ENCODE measurements at regions not wholly inside any gene's neighbourhood (a gene's known extent, or its start where the extent isn't known, plus 50 kb on each side); places are given as distances from the start of the nearest gene placed in this dataset.

DNA sequence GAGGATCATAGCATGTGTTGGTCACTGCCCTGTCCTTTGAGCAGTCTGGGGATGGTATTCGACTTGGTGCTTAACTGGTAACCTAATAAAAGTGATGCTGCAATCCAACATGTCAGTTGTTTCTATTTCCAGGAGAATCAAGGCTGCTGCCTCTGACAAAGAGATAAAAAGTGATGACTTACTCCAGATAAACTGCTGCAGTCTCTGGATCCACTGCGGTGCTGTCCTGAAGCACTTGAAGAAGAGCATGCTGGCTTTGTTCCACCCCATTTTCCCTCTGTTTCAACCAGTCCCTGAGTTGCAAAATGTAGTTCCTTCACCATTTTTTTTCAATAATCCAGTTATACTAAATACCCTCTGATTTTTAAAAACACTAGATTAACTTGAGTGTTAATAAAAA is 403.5 kb upstream of the ANKRD30A start (continued):
- TF ChIP-seq, protein P1, sequence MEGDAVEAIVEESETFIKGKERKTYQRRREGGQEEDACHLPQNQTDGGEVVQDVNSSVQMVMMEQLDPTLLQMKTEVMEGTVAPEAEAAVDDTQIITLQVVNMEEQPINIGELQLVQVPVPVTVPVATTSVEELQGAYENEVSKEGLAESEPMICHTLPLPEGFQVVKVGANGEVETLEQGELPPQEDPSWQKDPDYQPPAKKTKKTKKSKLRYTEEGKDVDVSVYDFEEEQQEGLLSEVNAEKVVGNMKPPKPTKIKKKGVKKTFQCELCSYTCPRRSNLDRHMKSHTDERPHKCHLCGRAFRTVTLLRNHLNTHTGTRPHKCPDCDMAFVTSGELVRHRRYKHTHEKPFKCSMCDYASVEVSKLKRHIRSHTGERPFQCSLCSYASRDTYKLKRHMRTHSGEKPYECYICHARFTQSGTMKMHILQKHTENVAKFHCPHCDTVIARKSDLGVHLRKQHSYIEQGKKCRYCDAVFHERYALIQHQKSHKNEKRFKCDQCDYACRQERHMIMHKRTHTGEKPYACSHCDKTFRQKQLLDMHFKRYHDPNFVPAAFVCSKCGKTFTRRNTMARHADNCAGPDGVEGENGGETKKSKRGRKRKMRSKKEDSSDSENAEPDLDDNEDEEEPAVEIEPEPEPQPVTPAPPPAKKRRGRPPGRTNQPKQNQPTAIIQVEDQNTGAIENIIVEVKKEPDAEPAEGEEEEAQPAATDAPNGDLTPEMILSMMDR (IDR thresholded peaks at IDR 0.05; ENCODE audit: control extremely low read depth in 1 of 3, insufficient read depth in 1 of 3, low read depth in 1 of 3, low read length in 3 of 3) = no peak
- no peak for TF ChIP-seq POU5F1 (IDR thresholded peaks at IDR 0.05; ENCODE audit: low read depth, low read length)
